OCI-M1 (cell line): ENCODE measurements at regions not wholly inside any gene's neighbourhood (a gene's known extent, or its start where the extent isn't known, plus 50 kb on each side); places are given as distances from the start of the nearest gene placed in this dataset.

Source experiments
- DNase-seq: peaks from one replicate; lab custom pipeline; 2025; lab: John Stamatoyannopoulos, UW

GRCh38 chrX:39174772-39175417, 373.6 kb downstream of the MID1IP1 start:
- DNase-seq, result peak; percentile 57

GRCh38 chrX:39175418-39176057, 374.3 kb downstream of the MID1IP1 start:
- DNase-seq, result no peak

DNA sequence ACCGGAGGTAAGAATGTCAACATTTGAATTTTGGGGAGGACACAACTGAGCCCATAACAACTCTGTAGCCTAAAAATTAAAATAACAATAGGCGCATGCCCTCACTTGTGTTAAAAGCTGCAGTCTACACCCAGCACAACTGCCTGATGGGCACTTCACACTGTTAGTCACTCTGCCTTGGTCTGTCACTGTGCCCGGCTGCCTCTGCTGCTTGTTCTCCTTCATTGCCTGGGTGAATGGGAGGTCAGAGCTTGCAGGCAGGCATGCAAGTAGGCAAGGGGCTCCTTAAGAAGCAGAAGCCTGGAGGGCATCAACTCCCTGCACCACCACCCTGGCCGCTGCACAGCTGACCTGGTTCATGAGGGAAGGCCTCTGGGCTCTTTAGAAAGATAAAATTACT, 374.8 kb downstream of the MID1IP1 start:
- DNase-seq, result no peak

DNA sequence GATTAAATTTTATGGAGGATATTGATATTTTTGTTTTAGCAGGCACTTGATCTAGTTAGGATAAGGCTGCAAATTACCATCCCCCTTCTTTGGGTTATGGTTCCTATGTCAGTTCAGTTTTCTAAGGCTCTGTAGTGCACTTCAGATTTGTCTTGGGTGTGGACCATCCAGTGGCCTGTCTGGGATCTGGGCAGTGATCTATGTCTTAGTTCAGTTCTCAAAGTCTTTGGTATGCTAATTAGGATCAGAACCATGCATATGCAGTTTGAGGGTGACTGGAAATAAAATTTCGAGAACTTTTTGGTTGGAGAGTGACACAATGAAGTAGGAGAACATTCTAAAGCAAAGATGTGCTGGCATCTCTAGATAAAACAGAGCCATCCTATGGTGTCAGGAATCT, 388.2 kb downstream of the MID1IP1 start:
- no peak for DNase-seq

GRCh38 chrX:39194673-39195072, 393.4 kb downstream of the MID1IP1 start:
- DNase-seq, result no peak

DNA sequence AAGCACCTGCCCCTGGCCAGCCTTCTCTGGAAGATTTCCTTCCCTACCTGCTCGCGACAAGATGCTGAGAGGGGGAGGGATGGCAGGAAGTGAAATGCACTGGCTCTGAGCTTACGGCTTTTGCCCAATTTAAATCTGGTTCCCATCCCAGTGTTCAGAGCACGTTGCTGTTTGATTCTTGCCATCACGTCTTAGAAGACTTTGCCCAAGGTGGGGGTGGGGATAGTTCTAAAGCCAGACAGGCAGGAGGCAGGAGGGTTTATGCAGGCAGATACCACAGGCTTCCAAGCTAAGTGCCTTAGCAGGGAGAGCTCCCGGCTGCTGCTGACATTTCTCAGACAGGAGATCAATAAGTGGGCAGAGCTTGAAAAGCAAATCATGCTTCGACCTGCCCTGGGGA, 393.9 kb downstream of the MID1IP1 start:
- no peak for DNase-seq

GRCh38 chrX:39196192-39197102, 395.2 kb downstream of the MID1IP1 start:
- peak; percentile 87 for DNase-seq

- DNase-seq, result no peak
Observed at GRCh38 chrX:39199429-39199828, 398.2 kb downstream of the MID1IP1 start.

DNA sequence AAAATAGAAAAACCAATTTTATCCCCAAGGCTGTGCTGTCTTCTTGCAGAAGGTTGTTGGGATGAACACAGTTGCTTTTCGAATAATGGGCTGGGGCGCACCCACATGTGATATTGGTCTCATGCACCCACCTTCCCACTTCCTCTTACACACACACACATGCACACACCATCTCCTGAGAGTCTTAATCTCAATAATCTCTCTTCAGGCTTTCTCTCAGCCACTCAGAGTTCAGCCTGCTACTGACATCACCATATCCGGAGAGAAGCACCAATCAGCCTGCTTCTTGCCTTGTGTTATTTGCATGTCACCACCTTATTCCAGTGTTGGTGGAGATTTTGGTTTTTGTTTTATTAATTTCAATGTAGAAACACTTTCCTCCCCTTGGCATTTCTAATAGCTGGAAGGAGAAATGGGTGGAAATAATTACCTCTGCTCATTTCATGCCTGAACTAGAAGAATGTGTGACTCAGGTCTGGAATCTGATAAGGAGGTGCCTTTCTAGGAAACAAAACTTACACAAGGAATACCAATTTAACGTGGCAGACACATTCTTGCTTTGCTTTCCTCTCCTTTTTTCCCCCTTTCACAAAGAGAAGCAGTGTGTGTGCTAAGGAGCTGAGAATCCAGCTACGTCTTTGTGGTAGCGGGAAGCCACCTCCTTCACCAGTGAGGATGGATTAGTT, 400.2 kb downstream of the MID1IP1 start:
- DNase-seq, result peak; percentile 33

DNA sequence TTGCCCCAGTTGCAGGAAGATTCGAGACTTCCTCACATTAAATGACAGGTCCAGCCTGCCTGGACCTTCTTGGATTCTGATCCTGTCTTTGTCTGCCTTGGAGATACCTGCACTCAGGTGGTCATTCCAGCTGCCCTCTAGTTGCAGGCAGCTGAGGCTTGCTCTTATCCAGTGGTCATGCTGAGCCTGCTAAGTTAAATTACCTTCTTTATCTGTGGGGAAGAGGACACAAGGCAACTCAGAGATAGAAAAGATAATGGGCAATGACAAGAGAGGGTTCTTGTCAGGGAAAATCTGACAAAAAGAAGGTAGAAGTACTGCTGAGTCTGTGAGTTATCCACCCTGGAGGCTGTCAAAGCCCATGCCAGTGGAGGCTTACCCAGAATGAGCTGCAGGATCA, 401.4 kb downstream of the MID1IP1 start:
- DNase-seq, result no peak

DNA sequence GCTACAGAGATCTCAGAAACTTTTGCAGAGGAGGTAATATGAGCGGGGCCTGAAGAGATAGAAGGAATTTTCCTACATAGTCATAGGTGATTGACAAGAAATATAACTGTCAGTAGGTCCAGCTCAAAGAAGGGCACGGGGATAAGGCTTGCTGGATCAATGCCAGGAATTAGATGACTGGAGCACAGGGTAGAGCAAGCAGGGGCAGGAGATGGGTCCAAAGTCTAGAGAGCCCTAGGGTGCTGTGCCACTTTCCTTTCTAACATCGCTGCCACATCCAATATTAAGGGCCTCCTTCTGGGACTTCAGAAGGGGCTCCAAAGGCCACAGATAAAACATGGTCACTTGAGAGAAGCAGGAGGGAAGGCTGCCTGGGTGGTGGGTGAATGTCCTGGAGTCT, 402.2 kb downstream of the MID1IP1 start:
- no peak for DNase-seq

DNA sequence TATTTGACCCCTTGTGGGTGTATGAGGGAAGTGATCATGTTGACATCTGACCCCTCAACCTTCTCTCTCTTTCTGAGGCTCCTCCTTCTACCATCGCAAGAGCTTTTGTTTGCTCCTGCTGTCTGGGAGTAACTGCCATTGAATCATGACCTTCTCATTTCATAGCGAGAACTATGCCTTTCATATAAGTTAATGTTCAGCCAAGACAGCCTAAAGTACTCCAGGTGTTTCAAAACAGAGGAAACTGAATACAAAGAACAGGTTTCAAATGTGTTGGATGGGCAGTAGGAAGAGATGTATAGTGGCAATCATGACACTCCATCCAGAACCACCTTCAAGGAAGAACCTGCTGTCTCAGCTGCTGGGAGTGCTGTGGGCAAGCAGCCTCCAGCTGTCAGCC, 403.1 kb downstream of the MID1IP1 start:
- DNase-seq, result no peak

DNA sequence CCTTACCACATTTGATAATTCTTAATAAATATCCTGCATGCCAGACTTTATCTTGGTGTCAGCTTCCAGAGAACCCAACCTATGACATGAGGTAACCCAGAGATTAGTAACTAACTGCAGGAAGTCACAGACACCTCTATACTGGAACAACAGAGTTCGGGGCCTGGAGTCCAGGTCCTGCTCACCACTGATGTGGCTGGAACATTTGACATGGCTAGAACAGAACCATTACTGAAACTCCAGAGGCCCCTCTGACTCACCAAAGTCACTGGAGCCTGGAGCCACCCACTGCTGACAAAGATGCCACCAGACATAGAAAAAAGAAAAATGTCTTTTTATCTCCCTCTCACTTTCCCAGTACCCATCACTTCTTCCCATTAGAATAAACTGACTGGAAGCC, 403.7 kb downstream of the MID1IP1 start:
- DNase-seq, result no peak

DNA sequence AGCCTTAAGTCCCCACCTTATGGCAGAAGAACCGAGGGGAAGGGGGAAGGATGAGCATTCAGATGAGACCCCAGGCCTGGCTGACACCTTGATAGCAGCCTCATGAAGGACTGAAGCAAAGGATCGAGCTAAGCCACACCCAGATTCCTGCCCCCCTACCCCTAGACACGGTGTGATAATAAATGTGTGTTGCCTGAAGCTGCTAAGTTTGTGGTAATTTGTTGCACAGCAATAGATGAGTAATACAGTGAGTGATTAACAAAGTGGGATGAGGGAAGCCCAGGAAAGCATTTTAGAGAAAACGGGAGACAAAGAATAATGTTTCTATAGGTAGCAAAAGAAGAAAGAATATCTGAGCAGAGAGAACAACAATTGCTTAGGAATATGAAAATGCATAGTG, 404.2 kb downstream of the MID1IP1 start:
- no peak for DNase-seq

GRCh38 chrX:39206399-39207145, 405.3 kb downstream of the MID1IP1 start:
- no peak for DNase-seq

- DNase-seq, result no peak
Observed at GRCh38 chrX:39211501-39211900, 410.2 kb downstream of the MID1IP1 start.

- DNase-seq, result no peak
Observed at GRCh38 chrX:39212456-39212855, 411.2 kb downstream of the MID1IP1 start.

DNA sequence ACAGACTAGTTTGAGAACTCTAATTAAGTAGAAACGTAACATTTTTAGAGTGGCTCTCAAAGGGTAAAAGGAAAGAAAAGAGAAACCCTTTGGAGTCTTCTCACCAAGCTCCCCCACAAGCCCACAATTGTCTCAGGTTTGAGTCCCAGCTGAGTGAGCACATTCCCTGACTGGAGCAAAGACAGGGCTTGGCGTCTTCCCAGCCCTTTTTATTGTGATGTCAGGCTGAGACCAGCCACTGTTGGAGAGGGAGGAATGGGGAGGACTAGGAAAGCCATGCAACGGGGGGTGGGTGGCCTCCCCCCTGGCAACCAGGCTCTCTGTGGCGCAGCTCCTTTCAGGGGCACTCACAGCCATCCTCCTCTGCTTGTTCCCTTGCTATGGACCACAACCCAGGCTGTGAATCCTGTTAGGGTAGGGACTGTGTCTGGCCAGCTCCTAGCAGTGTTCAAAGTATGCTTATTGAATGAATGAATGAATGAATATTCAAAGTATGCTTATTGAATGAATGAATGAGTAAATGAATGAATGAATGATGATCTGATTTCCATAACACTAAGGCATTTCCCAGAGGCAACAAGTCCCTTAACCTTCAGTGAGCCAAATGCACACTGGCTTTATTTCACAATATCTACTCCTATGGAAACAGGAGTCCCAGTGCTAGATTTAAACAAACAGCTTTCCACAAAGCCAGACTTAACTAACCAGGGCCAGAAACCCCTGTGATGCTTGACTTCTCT, 413.3 kb downstream of the MID1IP1 start:
- no peak for DNase-seq

DNA sequence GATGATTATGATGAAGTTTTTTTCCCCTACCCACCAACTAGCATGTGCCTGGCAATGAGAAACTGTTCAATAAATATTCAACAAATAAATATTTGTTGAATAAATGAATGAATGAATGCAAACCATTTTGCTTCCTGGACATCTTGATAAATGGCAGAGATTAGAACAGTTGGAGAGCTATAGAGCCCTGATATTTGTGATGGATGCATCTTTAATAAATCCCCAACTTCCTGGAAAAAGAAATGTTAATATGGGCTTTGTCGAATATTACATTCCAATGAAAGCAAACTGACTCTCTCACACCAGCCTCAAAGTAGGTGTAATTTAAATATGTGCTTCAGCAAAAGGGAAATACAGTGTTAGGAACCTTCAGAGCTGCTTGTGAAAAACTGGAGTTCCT, 419.7 kb downstream of the MID1IP1 start:
- no peak for DNase-seq

GRCh38 chrX:39222346-39223113, 421.3 kb downstream of the MID1IP1 start:
- no peak for DNase-seq
